HepG2 (cell line): ENCODE measurements at regions not wholly inside any gene's neighbourhood (a gene's known extent, or its start where the extent isn't known, plus 50 kb on each side); places are given as distances from the start of the nearest gene placed in this dataset.
"Not testable (repeated sequence)": the region's sequence is repeated elsewhere in the genome, so short reads cannot be mapped to it uniquely, and the experiment has no call there.

ENCODE experiments used
- ATAC-seq: fragments of 200-7000 bp; cut with Tn5 transposase; 3 replicates; pipeline ENCODE4 v1.9.1; 2020; ENCODE audit warnings: mild to moderate bottlenecking, moderate library complexity
- BruUV-seq: library from RNA; stranded (reverse); fragments of 400-500 nt; replicated peaks from 2 replicates; lab custom pipeline; 2021; lab: Mats Ljungman, UMichigan
- CTCF ChIA-PET: fragments of 300-600 bp; formaldehyde crosslinking; extraction: SDS; loops from one replicate; lab custom pipeline; 2021; ENCODE audit warnings: low total read pairs, inconsistent platforms, low intra/inter-chr PET ratio; lab: Yijun Ruan, JAX
- POLR2A ChIA-PET: fragments of 350-600 bp; sonication (Branson Sonifier 250); formaldehyde crosslinking; loops from one replicate; lab custom pipeline; 2020; ENCODE audit warnings: antibody characterized with exemption, inconsistent platforms; lab: Yijun Ruan, JAX
- DNase-seq: peaks from one replicate; pipeline ENCODE4 v3.0.0-alpha.2; 2015; ENCODE audit warnings: low spot score
- FAIRE-seq: peaks from 3 replicates; lab custom pipeline; 2011; peaks lifted over from hg19 to GRCh38; lab: Jason Lieb, UNC
- H2AFZ ChIP-seq: one replicate; pipeline ENCODE4 v1.6.1; 2011; ENCODE audit warnings: low read length, inconsistent platforms
- H3K27ac ChIP-seq: fragments of 300-600 bp; 3 replicates; pipeline ENCODE4 v1.8.0; 2011; ENCODE audit warnings: mixed run types, mild to moderate bottlenecking, mixed read lengths, low read length, inconsistent platforms; ENCODE audit not compliant: insufficient read depth; ENCODE audit errors: extremely low read length
- H3K27me3 ChIP-seq, 2 experiments: fragments of 200-600 bp in 1 of 2; 2 replicates in 1 of 2; 3 replicates in 1 of 2; pipeline versions ENCODE4 v1.6.0 to v1.8.0; 2011; ENCODE audit warnings: low read length in 2 of 2, mild to moderate bottlenecking in 2 of 2, moderate library complexity in 2 of 2, inconsistent platforms in 1 of 2; ENCODE audit not compliant: insufficient read depth in 2 of 2, control insufficient read depth in 1 of 2
- H3K36me3 ChIP-seq, 2 experiments: fragments of 200-600 bp in 1 of 2; replicated peaks in 1 of 2; 2 replicates in 1 of 2; 3 replicates in 1 of 2; pipeline versions ENCODE4 v1.5.1 to v1.8.0; 2011; ENCODE audit warnings: low read length in 2 of 2, inconsistent platforms in 1 of 2; ENCODE audit not compliant: insufficient read depth in 2 of 2, control insufficient read depth in 1 of 2
- H3K4me1 ChIP-seq: 2 replicates; pipeline ENCODE4 v1.5.1; 2012; ENCODE audit warnings: low read length, inconsistent platforms; ENCODE audit not compliant: insufficient read depth
- H3K4me2 ChIP-seq: 2 replicates; pipeline ENCODE4 v1.6.0; 2011; ENCODE audit warnings: low read depth, low read length, inconsistent platforms
- H3K4me3 ChIP-seq, 3 experiments: fragments of 200-600 bp in 1 of 3; sonication (generic), shearing (Covaris generic) in 1 of 3; replicated peaks in 1 of 3; 2 replicates each; pipeline ENCODE4 v1.5.1; 2011 to 2016; ENCODE audit warnings: low read length in 3 of 3, inconsistent platforms in 2 of 3, low read depth in 2 of 3, mild to moderate bottlenecking in 2 of 3, control low read depth in 1 of 3, mixed read lengths in 1 of 3; ENCODE audit not compliant: insufficient read depth in 1 of 3
- H3K79me2 ChIP-seq: one replicate; pipeline ENCODE4 v1.6.1; 2011; ENCODE audit warnings: low read length, inconsistent platforms; ENCODE audit not compliant: insufficient read depth
- H3K9ac ChIP-seq: 2 replicates; pipeline ENCODE4 v1.6.0; 2011; ENCODE audit warnings: mild to moderate bottlenecking, low read depth, low read length, inconsistent platforms; ENCODE audit not compliant: insufficient read depth
- H3K9me3 ChIP-seq: 2 replicates; pipeline ENCODE4 v1.5.1; 2012; ENCODE audit warnings: mild to moderate bottlenecking, low read length
- H4K20me1 ChIP-seq: 2 replicates; pipeline ENCODE4 v1.6.0; 2011; ENCODE audit warnings: inconsistent platforms, mild to moderate bottlenecking, low read length, moderate library complexity; ENCODE audit not compliant: insufficient read depth
- EZH2 ChIP-seq: conservative IDR thresholded peaks from 2 replicates; pipeline ENCODE4 v1.6.1; 2012; ENCODE audit warnings: mild to moderate bottlenecking, low read depth, low read length, moderate library complexity
- MLLT10 ChIP-seq: sonication (generic); formaldehyde crosslinking; IDR thresholded peaks from 2 replicates; pipeline ENCODE4 v1.4.0; 2020; ENCODE audit warnings: missing genetic modification reagents
- NFYB ChIP-seq: sonication (generic); formaldehyde crosslinking; IDR thresholded peaks from 2 replicates; pipeline ENCODE4 v1.4.0; 2020; ENCODE audit warnings: missing genetic modification reagents
- POLR2G ChIP-seq: fragments of 200-400 bp; formaldehyde crosslinking; IDR thresholded peaks from 2 replicates; pipeline ENCODE4 v1.6.1; 2018; ENCODE audit warnings: mild to moderate bottlenecking, low read depth, low read length, moderate library complexity
- SOX13 ChIP-seq, 3 experiments: fragments of 450-650 bp in 1 of 3; sonication (generic) in 1 of 3; formaldehyde crosslinking in 1 of 3; IDR thresholded peaks in 2 of 3; conservative IDR thresholded peaks in 1 of 3; 2 replicates each; pipeline versions ENCODE4 v1.5.0 to v1.6.1; 2016 to 2020; ENCODE audit warnings: antibody characterized with exemption in 1 of 3, mild to moderate bottlenecking in 1 of 3, missing compliant biosample characterization in 1 of 3, missing genetic modification reagents in 1 of 3, moderate library complexity in 1 of 3
- STAG1 ChIP-seq: sonication (generic); formaldehyde crosslinking; IDR thresholded peaks from 2 replicates; pipeline ENCODE4 v1.4.0; 2020; ENCODE audit warnings: missing genetic modification reagents
- TBX3 ChIP-seq: fragments of 450-650 bp; IDR thresholded peaks from 2 replicates; pipeline ENCODE4 v1.6.1; 2017; ENCODE audit warnings: antibody characterized with exemption, mild to moderate bottlenecking, inconsistent platforms, borderline replicate concordance
- ZBTB25 ChIP-seq: IDR thresholded peaks from 2 replicates; pipeline ENCODE4 v1.6.1; 2018; ENCODE audit warnings: missing genetic modification reagents
- ZBTB42 ChIP-seq: sonication (generic); formaldehyde crosslinking; IDR thresholded peaks from 2 replicates; pipeline ENCODE4 v1.5.0; 2020; ENCODE audit warnings: mild to moderate bottlenecking, missing genetic modification reagents
- ZBTB7A ChIP-seq: sonication (generic); formaldehyde crosslinking; IDR thresholded peaks from 2 replicates; pipeline ENCODE4 v1.8.0; 2022; ENCODE audit warnings: mild to moderate bottlenecking, missing genetic modification reagents
- ZBTB8A ChIP-seq: sonication (generic); formaldehyde crosslinking; IDR thresholded peaks from 2 replicates; pipeline ENCODE4 v1.4.0; 2020; ENCODE audit warnings: mild to moderate bottlenecking, low read depth, missing genetic modification reagents, borderline replicate concordance
- ZFP41 ChIP-seq: sonication (generic); formaldehyde crosslinking; IDR thresholded peaks from 2 replicates; pipeline ENCODE4 v1.4.0; 2020; ENCODE audit warnings: mild to moderate bottlenecking, missing genetic modification reagents, borderline replicate concordance
- ZMAT3 ChIP-seq: sonication (generic); formaldehyde crosslinking; conservative IDR thresholded peaks from 2 replicates; pipeline ENCODE4 v1.7.0; 2021; ENCODE audit warnings: missing genetic modification reagents
- ZNF253 ChIP-seq: sonication (generic); formaldehyde crosslinking; IDR thresholded peaks from 2 replicates; pipeline ENCODE4 v1.8.0; 2022; ENCODE audit warnings: mild to moderate bottlenecking, missing genetic modification reagents, borderline replicate concordance
- ZNF530 ChIP-seq: sonication (generic); formaldehyde crosslinking; IDR thresholded peaks from 2 replicates; pipeline ENCODE4 v1.5.0; 2020; ENCODE audit warnings: low read depth, mild to moderate bottlenecking, missing genetic modification reagents
- ZNF605 ChIP-seq: sonication (generic); formaldehyde crosslinking; IDR thresholded peaks from 2 replicates; pipeline ENCODE4 v1.8.0; 2022; ENCODE audit warnings: mild to moderate bottlenecking, missing genetic modification reagents
- WGBS: methylation state at CpG from one replicate; pipeline ENCODE4 v1.1.6; 2017; ENCODE audit warnings: low lambda C conversion rate; 5-methylcytosine and 5-hydroxymethylcytosine counted together
- in situ Hi-C: cut with HindIII; loops from 2 replicates; pipeline ENCODE4 v1.10.0; 2017; ENCODE audit warnings: low pct_unique_long_range_greater_than_20kb; ENCODE audit not compliant: extremely low pct_ligation_motif_present
- intact Hi-C: fragments of 100-400 bp; cut with micrococcal nuclease; formaldehyde crosslinking; loops from one replicate; pipeline ENCODE4 v1.10.0; 2022; ENCODE audit not compliant: unreplicated experiment

GRCh38 chr12:79991586-79991985, 56.7 kb upstream of the PPP1R12A start (continued):
- TF ChIP-seq ZBTB7A (CRISPR knock-in tag), result no peak
- TF ChIP-seq, all 625 proteins: peak for 0

DNA sequence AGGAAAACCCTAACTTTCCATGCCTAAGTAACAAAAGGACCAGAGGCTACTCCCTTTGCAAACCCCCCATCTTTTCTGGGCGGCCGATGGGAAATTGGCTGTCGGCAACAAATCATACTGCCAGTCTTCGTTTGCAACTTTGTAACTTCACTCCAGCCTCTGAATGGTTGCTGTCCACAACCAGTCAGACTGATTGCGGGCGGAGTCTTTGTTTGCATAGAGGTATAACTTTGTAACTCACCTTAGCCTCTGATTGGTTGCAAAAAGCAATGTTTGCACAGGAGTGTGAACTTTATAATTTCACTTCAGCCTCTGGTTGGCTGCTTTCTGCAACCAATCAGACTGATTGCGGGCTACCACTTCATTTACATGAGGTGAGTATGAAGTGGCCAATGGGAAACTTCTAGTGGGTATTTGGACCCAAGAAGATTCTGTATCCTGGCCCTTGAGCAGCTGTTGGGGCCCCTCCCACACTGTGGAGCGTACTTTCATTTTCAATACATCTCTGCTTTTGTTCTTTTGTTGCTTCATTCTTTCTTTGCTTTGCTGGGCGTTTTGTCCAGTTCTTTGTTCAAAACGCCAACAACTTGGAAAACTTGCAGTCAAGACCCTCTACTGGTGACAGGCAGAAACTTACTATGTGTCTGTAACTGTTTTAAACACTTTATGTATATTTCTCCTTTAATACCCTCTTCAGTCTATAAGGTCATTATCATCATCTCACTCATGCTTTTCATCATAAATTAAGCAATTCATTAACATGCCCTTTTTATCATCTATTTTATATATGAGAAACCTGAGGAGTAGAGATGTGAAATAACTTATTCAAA, 55.8 kb upstream of the PPP1R12A start:
- H3K27ac ChIP-seq; H3K9ac ChIP-seq; DNase-seq; H3K4me3 ChIP-seq; H3K36me3 ChIP-seq; H3K79me2 ChIP-seq; H3K9me3 ChIP-seq; H2AFZ ChIP-seq; POLR2A ChIA-PET; FAIRE-seq; BruUV-seq; H4K20me1 ChIP-seq; H3K4me1 ChIP-seq; H3K27me3 ChIP-seq; TF ChIP-seq SOX13 (IDR thresholded peaks at IDR 0.05): not testable (repeated sequence)
- 47% methylated on average over 7 of the region's 10 CpGs for WGBS
- in situ Hi-C loops (loop anchor here (10.0 kb wide), 1 partner anchor 576 kb away; no protein-coding TSS in a partner anchor), intact Hi-C loops (loop anchor here (5.0 kb wide), 2 partner anchors 103 to 583 kb away; no protein-coding TSS in a partner anchor)
- CTCF ChIA-PET, result interaction anchor here (1.8 kb wide), 1 partner anchor 104 kb away, joined by 4 read pairs; no protein-coding TSS in a partner anchor
- H3K4me2 ChIP-seq, result peak overlapping the region; percentile 34; the same call in 1 of the 2 replicates
- peak in 1 of 2 experiments; percentile 27; a peak in 1 of 4 replicates for TF ChIP-seq SOX13 (CRISPR knock-in tag; conservative IDR thresholded peaks at IDR 0.05 in 1 of 2, IDR thresholded peaks at IDR 0.05 in 1 of 2)
- 0 out of 2 replicates have a peak, but pooled peaks have one; percentile 24 for TF ChIP-seq NFYB (CRISPR knock-in tag)
- TF ChIP-seq STAG1 (CRISPR knock-in tag), result peak; percentile 25; the same call in 1 of the 2 replicates
- ATAC-seq, result peak; percentile 46

DNA sequence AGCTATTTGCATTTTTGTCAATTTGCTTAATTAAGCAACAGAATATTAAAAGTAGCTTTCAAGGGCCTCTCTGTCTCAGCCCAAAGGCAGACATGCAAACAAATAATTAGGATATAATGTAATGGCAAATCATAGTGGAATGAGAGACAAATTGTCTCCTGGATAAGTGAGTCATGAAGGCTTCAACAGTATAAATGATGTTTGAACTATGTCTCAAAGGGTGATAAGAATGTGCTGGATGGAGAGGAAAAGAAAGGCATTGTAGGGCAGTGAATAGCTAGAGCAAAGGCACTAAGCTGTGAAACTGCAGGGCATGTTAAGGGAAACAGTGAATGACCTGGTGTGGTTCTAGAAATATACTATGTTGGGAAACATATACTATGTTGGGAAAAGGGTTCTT, 53.5 kb upstream of the PPP1R12A start:
- Histone ChIP-seq H3K36me3 (no peaks in the 10 kb centered on the region), H3K4me3 (no peak overlapping the region), H2AFZ (no peak overlapping the region), H4K20me1 (no peaks in the 10 kb centered on the region), H3K27me3 (no peaks in the 10 kb centered on the region), H3K4me1 (no peaks in the 10 kb centered on the region), H3K4me2 (no peak overlapping the region), H3K9me3 (no peaks in the 10 kb centered on the region), H3K9ac (no peak overlapping the region), H3K79me2 (no peaks in the 10 kb centered on the region), H3K27ac (no peak overlapping the region)
- DNase-seq, result no peak
- intact Hi-C loops (no loop called here), in situ Hi-C loops (no loop called here)
- ATAC-seq, result no peak
- CTCF ChIA-PET, result no interaction called here
- no peak for FAIRE-seq
- POLR2A ChIA-PET, result no interaction called here
- BruUV-seq, result no TSS peak
- no peak for TF ChIP-seq ZMAT3
- no peak for TF ChIP-seq ZNF530 (CRISPR knock-in tag)
- TF ChIP-seq ZBTB42, result no peak
- TF ChIP-seq POLR2G, result no peak
- no peak for TF ChIP-seq EZH2
- TF ChIP-seq ZFP41 (CRISPR knock-in tag), result no peak
- no peak for TF ChIP-seq ZNF253 (CRISPR knock-in tag)
- TF ChIP-seq TBX3, result no peak
- TF ChIP-seq ZNF605 (CRISPR knock-in tag), result no peak
- TF ChIP-seq ZBTB25 (CRISPR knock-in tag), result no peak
- TF ChIP-seq ZBTB8A, result no peak
- TF ChIP-seq MLLT10 (CRISPR knock-in tag), result no peak
